ENCODE measurements at regions not wholly inside any gene's neighbourhood (a gene's known extent, or its start where the extent isn't known, plus 50 kb on each side); places are given as distances from the start of the nearest gene placed in this dataset.

DNA sequence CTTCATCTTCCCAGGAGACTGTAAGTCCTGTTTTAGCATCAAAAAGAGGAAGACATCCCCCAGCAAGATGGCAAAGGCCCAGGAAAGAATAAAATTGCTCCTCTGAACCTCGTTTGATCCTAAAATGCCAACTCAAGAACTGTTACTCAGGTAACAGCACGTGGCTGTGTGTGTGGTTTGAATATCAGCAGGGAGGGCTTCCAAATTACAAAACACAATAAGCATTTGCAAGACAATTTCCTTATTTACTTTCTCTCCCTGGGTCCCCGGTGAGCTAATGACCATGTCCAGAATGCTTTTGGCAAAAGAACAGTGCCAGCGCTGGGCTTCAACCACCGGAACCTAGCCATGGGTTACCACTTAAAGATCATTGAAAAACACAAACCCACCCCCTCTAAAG, 163.6 kb downstream of the C1D start:
- H4K20me1 ChIP-seq (ENCODE audit: insufficient read depth): no peaks in the 10 kb centered on the region
- H3K4me2 ChIP-seq (ENCODE audit: low read length): no peak overlapping the region
- RAD21 ChIA-PET (ENCODE audit: low non-redundant PET in 1 of 2, low total read pairs in 2 of 2, uncharacterized antibody in 2 of 2, unreplicated experiment in 2 of 2): interaction anchor here in 1 of 2 experiments (0.7 kb wide), 1 partner anchor 21 kb away, joined by 3 read pairs; no protein-coding TSS in a partner anchor
- CTCF ChIA-PET: no interaction called here
- no peak overlapping the region for H3K9ac ChIP-seq (ENCODE audit: low read length)
- H3K4me3 ChIP-seq (replicated peaks in 1 of 2; ENCODE audit: low read depth in 1 of 2, low read length in 2 of 2): no peak overlapping the region
- intact Hi-C loops (cut with micrococcal nuclease): no loop called here
- no peaks in the 10 kb centered on the region for H3K4me1 ChIP-seq (ENCODE audit: control insufficient read depth in 1 of 2, insufficient read depth in 2 of 2, low read length in 2 of 2)
- DNase-seq (ENCODE audit: low read depth, low spot score): no peak
- TF ChIP-seq, protein P1, sequence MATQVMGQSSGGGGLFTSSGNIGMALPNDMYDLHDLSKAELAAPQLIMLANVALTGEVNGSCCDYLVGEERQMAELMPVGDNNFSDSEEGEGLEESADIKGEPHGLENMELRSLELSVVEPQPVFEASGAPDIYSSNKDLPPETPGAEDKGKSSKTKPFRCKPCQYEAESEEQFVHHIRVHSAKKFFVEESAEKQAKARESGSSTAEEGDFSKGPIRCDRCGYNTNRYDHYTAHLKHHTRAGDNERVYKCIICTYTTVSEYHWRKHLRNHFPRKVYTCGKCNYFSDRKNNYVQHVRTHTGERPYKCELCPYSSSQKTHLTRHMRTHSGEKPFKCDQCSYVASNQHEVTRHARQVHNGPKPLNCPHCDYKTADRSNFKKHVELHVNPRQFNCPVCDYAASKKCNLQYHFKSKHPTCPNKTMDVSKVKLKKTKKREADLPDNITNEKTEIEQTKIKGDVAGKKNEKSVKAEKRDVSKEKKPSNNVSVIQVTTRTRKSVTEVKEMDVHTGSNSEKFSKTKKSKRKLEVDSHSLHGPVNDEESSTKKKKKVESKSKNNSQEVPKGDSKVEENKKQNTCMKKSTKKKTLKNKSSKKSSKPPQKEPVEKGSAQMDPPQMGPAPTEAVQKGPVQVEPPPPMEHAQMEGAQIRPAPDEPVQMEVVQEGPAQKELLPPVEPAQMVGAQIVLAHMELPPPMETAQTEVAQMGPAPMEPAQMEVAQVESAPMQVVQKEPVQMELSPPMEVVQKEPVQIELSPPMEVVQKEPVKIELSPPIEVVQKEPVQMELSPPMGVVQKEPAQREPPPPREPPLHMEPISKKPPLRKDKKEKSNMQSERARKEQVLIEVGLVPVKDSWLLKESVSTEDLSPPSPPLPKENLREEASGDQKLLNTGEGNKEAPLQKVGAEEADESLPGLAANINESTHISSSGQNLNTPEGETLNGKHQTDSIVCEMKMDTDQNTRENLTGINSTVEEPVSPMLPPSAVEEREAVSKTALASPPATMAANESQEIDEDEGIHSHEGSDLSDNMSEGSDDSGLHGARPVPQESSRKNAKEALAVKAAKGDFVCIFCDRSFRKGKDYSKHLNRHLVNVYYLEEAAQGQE (IDR thresholded peaks at IDR 0.05; ENCODE audit: low read depth): no peak
- TF ChIP-seq, protein P2, sequence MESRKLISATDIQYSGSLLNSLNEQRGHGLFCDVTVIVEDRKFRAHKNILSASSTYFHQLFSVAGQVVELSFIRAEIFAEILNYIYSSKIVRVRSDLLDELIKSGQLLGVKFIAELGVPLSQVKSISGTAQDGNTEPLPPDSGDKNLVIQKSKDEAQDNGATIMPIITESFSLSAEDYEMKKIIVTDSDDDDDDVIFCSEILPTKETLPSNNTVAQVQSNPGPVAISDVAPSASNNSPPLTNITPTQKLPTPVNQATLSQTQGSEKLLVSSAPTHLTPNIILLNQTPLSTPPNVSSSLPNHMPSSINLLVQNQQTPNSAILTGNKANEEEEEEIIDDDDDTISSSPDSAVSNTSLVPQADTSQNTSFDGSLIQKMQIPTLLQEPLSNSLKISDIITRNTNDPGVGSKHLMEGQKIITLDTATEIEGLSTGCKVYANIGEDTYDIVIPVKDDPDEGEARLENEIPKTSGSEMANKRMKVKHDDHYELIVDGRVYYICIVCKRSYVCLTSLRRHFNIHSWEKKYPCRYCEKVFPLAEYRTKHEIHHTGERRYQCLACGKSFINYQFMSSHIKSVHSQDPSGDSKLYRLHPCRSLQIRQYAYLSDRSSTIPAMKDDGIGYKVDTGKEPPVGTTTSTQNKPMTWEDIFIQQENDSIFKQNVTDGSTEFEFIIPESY (IDR thresholded peaks at IDR 0.05; ENCODE audit: extremely low read depth, insufficient replicate concordance, low read length): no peak
- TF ChIP-seq POLR2A (IDR thresholded peaks at IDR 0.05; ENCODE audit: borderline replicate concordance, extremely low read depth, insufficient read depth, insufficient read length): no peak
- TF ChIP-seq POLR2AphosphoS5 (IDR thresholded peaks at IDR 0.05; ENCODE audit: low read depth, low read length): no peak
- no peak for TF ChIP-seq RAD21 (IDR thresholded peaks at IDR 0.05; ENCODE audit: low read depth)
- no peak for TF ChIP-seq ZNF274 (IDR thresholded peaks at IDR 0.05; ENCODE audit: low read depth, low read length)
- no peak for TF ChIP-seq FOSL1 (IDR thresholded peaks at IDR 0.05; ENCODE audit: low read depth)
- TF ChIP-seq CEBPB (IDR thresholded peaks at IDR 0.05; ENCODE audit: low read depth): no peak
- no peak for TF ChIP-seq EGR1 (IDR thresholded peaks at IDR 0.05; ENCODE audit: low read depth)
- TF ChIP-seq CBX3 (IDR thresholded peaks at IDR 0.05; ENCODE audit: low read depth): no peak
- TF ChIP-seq ZFX (IDR thresholded peaks at IDR 0.05): no peak
- TF ChIP-seq SP1 (IDR thresholded peaks at IDR 0.05; ENCODE audit: low read depth): no peak
- no peak for TF ChIP-seq JUND (IDR thresholded peaks at IDR 0.05)
- TF ChIP-seq, protein P3, sequence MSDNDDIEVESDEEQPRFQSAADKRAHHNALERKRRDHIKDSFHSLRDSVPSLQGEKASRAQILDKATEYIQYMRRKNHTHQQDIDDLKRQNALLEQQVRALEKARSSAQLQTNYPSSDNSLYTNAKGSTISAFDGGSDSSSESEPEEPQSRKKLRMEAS (IDR thresholded peaks at IDR 0.05): no peak
- TF ChIP-seq TCF7L2 (IDR thresholded peaks at IDR 0.05; ENCODE audit: borderline replicate concordance, extremely low read depth, insufficient read depth, insufficient read length): no peak
- no peak for TF ChIP-seq SIN3A (IDR thresholded peaks at IDR 0.05; ENCODE audit: low read depth)
- TF ChIP-seq YY1 (IDR thresholded peaks at IDR 0.05; ENCODE audit: extremely low read depth, insufficient replicate concordance, low read depth, low read length): no peak
- TF ChIP-seq, protein P4, sequence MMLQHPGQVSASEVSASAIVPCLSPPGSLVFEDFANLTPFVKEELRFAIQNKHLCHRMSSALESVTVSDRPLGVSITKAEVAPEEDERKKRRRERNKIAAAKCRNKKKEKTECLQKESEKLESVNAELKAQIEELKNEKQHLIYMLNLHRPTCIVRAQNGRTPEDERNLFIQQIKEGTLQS (IDR thresholded peaks at IDR 0.05): no peak
- no peak for TF ChIP-seq ELF1 (IDR thresholded peaks at IDR 0.05; ENCODE audit: borderline replicate concordance, low read depth)
- BruUV-seq (replicated peaks): no TSS peak
- H3K9me3 ChIP-seq (ENCODE audit: control insufficient read depth in 1 of 2, insufficient read depth in 1 of 2, low read depth in 1 of 2, low read length in 2 of 2): no peaks in the 10 kb centered on the region; a peak in 1 of 4 replicates
- ATAC-seq: no peak
- H3K27ac ChIP-seq (ENCODE audit: low read depth, low read length): no peak overlapping the region
- no peaks in the 10 kb centered on the region for H3K9me2 ChIP-seq (ENCODE audit: insufficient read depth)
- no peak overlapping the region for H2AFZ ChIP-seq (ENCODE audit: low read depth, low read length, poor library complexity, severe bottlenecking)
- H3K79me2 ChIP-seq (ENCODE audit: insufficient read depth, low read length): no peaks in the 10 kb centered on the region
- no peaks in the 10 kb centered on the region for H3K36me3 ChIP-seq (ENCODE audit: control insufficient read depth in 1 of 2, insufficient read depth in 2 of 2, low read length in 2 of 2)
- no peaks in the 10 kb centered on the region for H3K27me3 ChIP-seq (ENCODE audit: insufficient read depth, low read length)
- POLR2A ChIA-PET: no interaction called here

All from HCT116 (cell line).